ENCODE measurements at regions not wholly inside any gene's neighbourhood (a gene's known extent, or its start where the extent isn't known, plus 50 kb on each side); places are given as distances from the start of the nearest gene placed in this dataset.

DNA sequence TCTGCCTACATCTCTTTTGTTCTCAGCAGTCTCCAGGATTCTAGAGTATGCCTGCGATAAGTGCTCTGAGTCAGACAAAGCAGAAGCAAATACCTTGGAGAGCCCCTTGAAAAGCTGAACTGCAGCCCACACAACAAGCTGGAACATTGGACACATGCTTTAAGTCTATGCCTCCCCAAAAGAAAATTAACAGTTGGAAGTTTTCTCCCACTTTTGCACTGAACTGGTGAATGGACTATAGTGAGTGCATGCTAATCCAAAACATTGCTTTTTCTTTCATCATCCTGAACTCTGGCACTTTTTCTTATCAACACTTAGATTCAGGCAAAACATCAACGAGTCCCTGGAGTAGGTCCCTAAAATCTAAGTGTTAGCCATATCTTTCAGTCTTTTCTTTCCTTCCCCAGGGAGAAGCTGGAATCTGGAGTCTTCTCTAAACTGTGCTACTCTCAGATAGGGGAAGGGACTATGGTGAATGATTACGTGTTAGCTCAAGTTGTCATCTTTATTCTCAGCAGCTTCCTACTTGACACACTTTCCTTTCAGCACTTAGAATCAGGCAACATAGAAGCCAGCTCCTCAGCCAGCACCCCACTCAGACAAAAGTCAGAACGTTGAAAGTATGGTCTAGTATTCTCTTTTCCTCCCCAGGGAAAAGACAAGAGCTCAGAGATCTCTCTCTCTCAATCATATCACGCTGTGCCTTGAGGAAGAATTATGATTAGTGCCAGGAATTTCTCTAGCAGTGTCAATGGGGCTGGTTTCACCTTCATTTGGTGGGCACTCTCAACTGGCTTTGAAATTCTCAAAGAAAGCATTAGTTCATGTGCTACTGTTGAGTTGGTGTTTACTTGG is 811.0 kb upstream of the GJE1 start:
- ATAC-seq (ENCODE audit: low FRiP score) (no peak), DNase-seq (ENCODE audit: low spot score) (no peak)
- TF ChIP-seq, protein P1, sequence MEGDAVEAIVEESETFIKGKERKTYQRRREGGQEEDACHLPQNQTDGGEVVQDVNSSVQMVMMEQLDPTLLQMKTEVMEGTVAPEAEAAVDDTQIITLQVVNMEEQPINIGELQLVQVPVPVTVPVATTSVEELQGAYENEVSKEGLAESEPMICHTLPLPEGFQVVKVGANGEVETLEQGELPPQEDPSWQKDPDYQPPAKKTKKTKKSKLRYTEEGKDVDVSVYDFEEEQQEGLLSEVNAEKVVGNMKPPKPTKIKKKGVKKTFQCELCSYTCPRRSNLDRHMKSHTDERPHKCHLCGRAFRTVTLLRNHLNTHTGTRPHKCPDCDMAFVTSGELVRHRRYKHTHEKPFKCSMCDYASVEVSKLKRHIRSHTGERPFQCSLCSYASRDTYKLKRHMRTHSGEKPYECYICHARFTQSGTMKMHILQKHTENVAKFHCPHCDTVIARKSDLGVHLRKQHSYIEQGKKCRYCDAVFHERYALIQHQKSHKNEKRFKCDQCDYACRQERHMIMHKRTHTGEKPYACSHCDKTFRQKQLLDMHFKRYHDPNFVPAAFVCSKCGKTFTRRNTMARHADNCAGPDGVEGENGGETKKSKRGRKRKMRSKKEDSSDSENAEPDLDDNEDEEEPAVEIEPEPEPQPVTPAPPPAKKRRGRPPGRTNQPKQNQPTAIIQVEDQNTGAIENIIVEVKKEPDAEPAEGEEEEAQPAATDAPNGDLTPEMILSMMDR (IDR thresholded peaks at IDR 0.05) = no peak

DNA sequence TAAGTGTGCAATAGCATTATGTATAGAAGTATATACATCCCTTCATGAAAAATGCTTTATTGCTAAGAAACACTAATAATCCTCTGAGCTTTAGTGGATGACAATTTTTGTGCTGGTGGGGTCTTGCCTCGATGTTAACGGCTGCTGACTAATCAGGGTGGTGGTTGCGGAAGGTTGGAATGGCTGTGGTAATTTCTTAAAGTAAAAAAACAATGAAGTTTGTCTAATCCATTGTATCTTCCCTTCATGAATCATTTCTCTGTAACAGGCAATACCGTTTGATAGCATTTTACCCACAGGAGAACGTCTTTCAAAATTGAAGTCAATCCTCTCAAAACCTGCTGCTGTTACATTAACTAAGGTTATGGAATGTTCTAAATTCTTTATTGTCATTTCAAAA is 816.5 kb upstream of the GJE1 start:
- no peak for DNase-seq (ENCODE audit: low spot score)
- TF ChIP-seq, protein P1 (IDR thresholded peaks at IDR 0.05) = no peak
- ATAC-seq (ENCODE audit: low FRiP score) = no peak

DNA sequence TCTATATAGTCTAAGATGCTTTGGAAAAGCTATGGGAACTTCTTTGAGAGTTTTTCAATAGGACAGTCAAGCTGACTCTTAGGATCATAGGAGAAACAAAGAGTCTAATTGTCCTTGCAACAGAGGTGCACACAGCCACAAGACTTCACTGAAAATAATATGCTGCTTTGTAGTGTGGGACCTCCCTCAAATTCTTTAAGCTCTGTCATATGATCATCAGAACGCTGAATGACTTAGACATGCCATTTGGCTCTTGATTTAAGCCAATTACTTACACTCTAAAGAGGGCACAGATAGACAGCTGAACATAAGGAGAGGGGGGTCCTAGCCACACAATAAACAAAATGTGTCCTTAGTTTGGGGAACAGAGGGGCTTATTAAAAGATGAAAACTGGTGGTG is 818.7 kb upstream of the GJE1 start:
- TF ChIP-seq, protein P1 (IDR thresholded peaks at IDR 0.05) = no peak
- DNase-seq (ENCODE audit: low spot score) = no peak
- ATAC-seq (ENCODE audit: low FRiP score) = no peak

DNA sequence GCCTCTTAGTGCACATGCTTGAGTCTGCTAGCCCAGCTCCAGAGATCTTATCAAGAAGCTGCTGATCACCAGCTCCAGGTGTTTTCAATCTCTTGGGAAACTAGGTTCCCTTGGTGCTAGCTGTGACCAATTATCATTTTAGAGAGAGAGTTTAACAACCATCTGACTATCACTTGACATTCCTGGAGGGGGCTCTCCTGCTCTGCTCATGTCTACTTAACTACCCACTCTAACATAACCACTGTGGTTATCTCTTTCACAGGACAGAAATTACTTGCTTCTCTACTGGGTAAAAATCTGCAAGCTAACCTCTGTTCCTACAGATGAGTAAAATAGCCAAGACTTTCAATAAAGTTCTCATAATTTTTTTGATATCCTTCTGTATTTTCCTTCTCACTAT is 823.4 kb upstream of the GJE1 start:
- DNase-seq (ENCODE audit: low spot score) (no peak), ATAC-seq (ENCODE audit: low FRiP score) (no peak)
- TF ChIP-seq, protein P1 (IDR thresholded peaks at IDR 0.05) = no peak

DNA sequence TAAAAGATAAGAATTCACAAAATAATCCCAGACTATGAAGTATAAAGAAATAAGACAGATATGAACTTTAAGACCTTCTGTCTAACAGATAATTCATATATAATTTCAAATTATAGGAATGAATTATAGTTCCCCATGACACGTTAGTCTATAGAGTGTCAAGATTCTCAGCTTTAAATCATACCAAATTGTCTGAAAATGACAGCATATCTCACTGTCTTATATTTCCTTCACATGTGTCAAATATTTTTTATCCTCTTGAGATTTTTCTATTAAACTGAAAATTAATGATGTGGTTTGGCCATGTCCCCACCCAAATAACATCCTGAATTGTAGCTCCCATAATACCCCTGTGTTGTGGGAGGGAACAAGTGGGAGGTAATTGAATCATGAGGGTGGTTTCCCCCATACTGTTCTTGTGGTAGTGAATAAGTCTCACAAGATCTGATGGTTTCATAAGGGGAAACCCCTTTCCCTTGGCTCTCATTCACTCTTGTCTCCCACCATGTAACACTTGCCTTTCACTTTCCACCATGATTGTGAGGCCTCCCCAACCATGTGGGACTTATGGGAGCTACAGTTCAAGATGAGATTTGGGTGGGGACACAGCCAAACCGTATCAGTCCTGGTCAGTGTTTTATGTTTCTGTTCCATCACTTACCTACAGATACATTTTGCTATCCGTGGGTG is 825.3 kb upstream of the GJE1 start:
- TF ChIP-seq, protein P1 (IDR thresholded peaks at IDR 0.05) = no peak
- DNase-seq (ENCODE audit: low spot score) (no peak), ATAC-seq (ENCODE audit: low FRiP score) (no peak)

DNA sequence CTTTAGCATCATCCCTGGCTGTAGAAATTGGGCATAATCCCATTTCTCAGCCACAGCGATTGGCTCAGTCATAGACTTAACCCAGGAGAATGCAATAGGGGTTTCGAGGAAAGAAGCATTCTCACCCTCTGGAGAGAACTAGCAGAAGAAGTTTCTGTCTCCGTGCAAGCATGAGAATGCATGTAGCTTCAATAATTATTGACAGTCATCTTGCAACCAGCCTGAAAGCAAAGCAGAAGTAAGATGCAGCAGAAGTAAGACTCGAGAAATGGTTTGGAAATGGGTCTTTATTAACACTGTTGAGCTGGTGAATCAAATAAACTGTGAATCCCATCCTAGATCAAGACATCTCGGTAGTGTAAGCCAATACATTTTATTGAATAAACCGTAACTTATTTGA is 828.8 kb upstream of the GJE1 start:
- TF ChIP-seq, protein P1 (IDR thresholded peaks at IDR 0.05) = no peak
- ATAC-seq (ENCODE audit: low FRiP score) = no peak
- DNase-seq (ENCODE audit: low spot score) = no peak

DNA sequence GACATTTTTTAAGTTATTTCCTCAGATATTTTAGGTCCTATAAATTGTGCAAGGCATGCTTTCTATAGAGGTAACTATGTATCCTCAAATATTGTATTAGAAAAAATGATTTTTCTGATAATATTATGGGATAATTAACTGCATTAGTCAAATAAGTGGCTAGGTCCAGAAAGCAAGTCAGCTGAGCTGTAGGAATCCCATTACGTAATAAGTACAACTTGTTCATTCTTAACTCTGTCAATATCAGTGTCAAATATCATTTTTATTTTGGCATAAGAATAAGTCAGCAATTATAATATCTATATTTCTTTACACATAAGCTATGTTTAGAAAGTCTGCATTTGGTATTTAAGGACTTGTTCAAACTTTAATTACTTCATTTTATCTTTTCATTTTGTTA is 830.9 kb upstream of the GJE1 start:
- ATAC-seq (ENCODE audit: low FRiP score) (no peak), DNase-seq (ENCODE audit: low spot score) (no peak)
- TF ChIP-seq, protein P1 (IDR thresholded peaks at IDR 0.05) = no peak
